GM21723 (cell line): ENCODE measurements at regions not wholly inside any gene's neighbourhood (a gene's known extent, or its start where the extent isn't known, plus 50 kb on each side); places are given as distances from the start of the nearest gene placed in this dataset.

ENCODE experiments used
- ATAC-seq: cut with Tn5 transposase; IDR thresholded peaks from one replicate; pipeline ENCODE4 v1.9.1; 2021; ENCODE audit warnings: mild to moderate bottlenecking, moderate library complexity; ENCODE audit not compliant: unreplicated experiment

GRCh38 chr2:224325941-224326340, 76.0 kb downstream of the FAM124B start:
- ATAC-seq: no peak

DNA sequence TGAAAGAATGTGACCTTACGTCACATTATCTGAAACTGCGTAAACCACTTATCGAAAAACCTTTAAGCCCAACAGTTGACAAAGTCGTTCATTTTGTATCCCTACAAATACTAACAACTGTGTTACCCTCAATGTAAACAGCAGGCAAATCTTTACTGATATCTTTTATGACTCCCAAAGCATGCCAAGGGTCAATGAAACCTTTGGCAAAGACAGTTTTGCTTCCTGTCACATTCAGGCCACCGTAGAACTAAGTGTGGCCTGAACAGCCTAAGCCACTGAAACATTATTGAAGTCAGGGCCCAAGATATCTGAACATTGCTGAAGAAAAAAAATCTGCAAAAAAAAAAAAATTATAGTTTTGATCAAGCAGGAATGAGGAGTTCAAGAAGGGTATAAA, 77.3 kb downstream of the FAM124B start:
- no peak for ATAC-seq

DNA sequence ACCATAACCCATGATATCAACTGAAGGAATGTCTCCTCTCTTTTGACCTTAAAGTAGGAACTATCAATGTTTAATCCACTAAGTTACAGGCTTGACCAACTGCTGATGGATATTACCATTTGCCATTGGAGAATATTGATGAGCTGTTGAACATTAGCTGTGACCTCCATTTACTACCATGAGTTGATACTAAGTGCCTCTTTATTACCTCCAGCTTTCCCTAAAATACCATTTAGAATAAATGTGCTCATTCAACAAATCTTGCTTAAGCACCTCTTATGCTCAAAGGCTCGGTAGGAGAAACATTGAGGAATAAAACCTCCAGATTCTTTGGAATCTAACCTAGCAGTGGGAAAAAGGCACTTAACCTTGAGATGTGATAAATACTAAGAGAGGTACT, 81.2 kb downstream of the FAM124B start:
- no peak for ATAC-seq

DNA sequence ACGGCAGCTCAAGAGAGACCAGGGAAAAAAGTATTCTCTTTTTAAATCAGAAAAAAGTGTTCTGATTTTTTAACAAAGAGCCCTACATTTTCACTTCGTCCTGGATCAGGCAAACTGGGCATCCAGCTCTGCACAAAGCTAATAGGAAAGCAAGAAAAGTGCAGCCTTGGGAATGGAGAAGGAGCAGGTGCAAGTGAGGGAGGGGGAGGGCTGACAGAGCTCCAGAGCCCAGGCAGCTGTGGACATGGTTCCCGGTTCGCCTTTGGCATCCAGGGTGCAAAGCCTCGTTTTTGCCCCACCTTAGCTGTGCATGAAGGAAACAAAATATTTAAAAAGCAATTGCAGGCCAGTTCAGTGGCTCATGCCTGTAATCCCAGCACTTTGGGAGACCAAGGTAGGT, 82.2 kb downstream of the FAM124B start:
- ATAC-seq: no peak

DNA sequence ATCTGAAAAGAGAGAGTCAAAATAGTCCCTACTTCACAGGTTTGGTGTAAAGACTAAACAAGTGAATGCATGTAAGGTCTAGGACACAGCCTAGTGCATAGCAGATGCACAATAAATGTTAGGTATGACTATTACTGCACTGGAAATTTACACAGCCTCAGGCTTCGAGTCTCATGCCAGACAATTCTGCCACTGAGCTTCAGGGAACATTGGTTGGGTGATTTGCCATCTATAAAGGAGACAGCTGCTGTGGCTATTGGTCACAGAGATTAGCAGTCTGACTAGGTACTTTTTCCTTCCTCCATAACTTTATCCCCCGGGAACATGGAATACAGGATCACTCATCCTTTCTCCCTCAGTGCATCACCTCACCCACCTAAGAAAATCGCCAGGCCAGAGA, 89.2 kb downstream of the FAM124B start:
- ATAC-seq: no peak

GRCh38 chr2:224310943-224311625, 90.8 kb downstream of the FAM124B start:
- no peak for ATAC-seq

- no peak for ATAC-seq
These were observed 92.7 kb downstream of the FAM124B start for GRCh38 chr2:224309176-224309575.

DNA sequence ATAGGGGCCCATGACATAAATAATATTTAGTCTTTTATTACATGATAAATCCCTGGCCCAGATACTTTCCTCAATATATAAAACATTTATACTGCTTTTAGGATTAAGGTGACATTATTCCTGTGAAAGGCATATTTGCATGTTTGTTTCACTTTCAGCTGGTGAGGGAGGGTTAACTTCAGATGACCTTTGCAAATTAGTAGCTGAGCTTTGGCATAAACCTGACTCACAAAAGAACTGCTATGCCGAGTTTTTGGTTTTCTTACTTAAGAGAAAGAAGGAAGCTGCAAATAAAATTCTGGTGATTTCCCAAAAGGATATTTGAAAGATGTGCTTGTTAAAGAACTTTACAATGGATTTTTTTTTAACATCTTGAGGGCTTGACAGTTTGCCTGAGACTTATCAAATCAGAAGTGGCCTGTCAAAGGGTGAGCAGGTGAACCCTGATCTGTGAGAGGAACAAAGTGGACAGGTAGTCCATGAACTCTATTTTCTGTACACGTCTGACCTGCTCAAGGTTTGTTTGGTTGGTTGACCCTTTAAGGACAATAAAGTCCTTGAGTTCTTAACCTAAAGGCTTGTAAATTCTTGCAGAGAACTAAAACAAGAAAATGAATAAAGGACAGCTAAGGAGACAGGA, 93.5 kb downstream of the FAM124B start:
- ATAC-seq: peak; percentile 96

GRCh38 chr2:224302952-224303351, 99.0 kb downstream of the FAM124B start:
- no peak for ATAC-seq

GRCh38 chr2:224293976-224294375, 107.9 kb downstream of the FAM124B start:
- ATAC-seq: no peak

- ATAC-seq: no peak
These were observed 114.4 kb downstream of the FAM124B start for GRCh38 chr2:224287531-224287930.

- ATAC-seq: no peak
These were observed 115.0 kb downstream of the FAM124B start for GRCh38 chr2:224286923-224287322.

- peak; percentile 55 for ATAC-seq
These were observed 117.6 kb downstream of the FAM124B start for GRCh38 chr2:224284134-224284946.

DNA sequence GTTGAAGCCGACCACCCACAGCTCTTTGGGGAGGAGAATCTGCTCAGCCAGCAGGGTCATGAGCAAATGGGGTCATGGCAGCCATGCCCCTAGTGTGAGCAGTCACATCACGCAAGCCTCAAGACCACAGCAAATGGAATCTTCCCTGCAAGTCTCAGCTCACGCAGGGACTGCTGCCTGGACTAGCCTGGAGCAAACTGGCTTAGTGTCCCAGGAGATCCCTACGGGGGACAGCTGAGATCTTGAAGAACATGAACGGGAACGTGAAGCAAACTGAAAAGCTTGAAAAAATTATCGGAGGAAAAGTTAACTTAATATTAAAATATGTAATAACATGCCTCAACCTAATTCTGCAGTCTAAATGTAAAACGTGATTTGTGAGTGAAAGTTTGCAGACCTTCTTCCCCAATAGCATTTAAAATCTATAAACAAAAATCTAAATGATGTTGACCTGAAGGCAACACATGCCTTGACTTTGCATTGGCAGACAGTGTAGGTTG, 118.4 kb downstream of the FAM124B start:
- no peak for ATAC-seq

- ATAC-seq: no peak
These were observed 120.5 kb downstream of the FAM124B start for GRCh38 chr2:224281374-224281773.

DNA sequence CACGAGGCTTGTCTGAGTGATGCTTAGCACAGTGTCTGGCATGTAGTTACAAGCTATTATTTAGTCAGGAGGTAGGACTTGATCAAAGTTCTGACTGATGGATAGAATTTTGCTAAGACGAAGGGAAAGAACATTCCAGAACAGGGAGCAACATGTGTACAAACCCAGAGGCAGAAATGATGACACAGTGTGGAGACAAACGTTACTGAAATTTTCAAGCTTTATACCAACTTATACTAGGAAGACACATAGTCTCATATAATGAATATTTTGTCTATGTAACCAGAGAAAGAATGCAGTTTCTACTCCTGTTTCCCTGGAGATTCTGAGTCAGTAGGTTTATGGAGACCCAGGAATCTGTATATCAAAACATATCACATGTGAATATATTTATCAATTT, 123.4 kb downstream of the FAM124B start:
- no peak for ATAC-seq

DNA sequence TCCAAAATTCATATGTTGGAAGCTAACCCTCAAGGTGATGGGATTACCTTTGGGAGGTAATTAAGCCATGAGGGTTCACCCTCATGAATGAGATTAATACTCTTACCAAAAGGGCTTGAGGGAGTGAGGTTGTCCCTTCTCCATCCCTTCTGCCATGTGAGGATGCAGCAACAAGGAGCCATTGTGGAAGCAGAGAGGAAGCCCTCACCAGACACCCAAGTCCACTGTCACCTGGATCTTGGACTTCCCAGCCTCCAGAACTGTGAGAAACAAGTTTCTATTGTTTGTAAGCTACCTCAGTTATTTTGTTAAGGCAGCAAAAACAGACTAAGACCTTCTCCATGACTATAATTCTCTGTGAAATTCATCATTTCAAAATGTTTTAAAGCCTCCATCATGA, 125.7 kb downstream of the FAM124B start:
- ATAC-seq: no peak

- no peak for ATAC-seq
These were observed 129.5 kb downstream of the FAM124B start for GRCh38 chr2:224272237-224272910.

DNA sequence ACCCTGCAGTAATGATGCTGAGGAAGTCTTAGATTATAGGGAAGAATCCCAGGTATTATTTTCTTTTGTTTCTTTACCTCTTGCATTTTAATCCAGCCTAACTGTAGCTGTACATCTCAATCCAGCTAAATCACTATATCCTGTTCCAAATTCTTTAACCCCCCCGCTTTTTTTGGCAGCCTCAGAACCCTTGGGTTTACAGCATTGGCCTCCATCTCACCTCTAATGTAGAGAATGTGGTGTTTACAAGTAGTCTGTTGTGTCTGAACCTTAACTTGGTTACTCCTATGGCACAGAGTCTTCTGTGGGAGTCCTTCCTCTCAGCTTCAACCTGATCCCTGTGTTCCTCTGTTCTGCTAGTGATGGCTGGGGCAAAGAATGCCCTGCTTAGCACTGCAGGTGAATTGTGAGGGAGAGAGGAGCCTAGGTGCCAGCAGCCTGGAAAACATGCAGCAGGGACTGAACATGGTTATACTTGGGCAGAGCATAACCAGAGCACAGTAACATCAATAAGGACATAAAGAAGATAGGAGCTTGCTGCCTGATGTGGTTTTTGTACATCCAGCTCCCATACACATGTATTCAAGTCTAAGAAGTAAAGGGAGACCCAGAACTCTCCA, 130.2 kb downstream of the FAM124B start:
- no peak for ATAC-seq

DNA sequence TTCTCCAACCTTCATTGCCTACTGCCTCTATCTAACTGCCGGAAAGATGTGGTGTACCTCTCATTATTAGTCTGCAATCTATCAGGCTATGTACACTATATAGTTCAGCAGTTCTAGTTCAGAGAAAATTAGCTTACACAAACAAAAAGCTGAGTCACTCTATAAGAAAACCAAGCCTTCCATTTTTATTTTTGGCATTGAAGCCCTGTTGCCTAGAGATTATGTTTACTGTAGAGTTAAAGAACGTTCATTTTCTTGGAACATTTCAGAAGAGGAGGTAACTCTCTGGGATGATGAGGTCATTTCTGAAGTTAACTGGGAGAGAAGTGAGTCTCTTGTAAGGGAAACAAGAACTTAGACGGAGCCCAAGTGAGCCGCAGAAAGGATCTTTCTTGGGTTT, 133.5 kb downstream of the FAM124B start:
- ATAC-seq: no peak

- no peak for ATAC-seq
These were observed 137.6 kb downstream of the FAM124B start for GRCh38 chr2:224264259-224264658.
